ENCODE measurements at regions not wholly inside any gene's neighbourhood (a gene's known extent, or its start where the extent isn't known, plus 50 kb on each side); places are given as distances from the start of the nearest gene placed in this dataset.

- no peak overlapping the region for H3K4me3 ChIP-seq (ENCODE audit: low read depth, low read length)
- DNase-seq (ENCODE audit: low read depth): no peak
- TF ChIP-seq CTCF (IDR thresholded peaks at IDR 0.05; ENCODE audit: insufficient read depth, low read length): no peak
These were observed 459.4 kb upstream of the CDH6 start for GRCh38 chr5:30734118-30734517.

GRCh38 chr5:30725073-30725472, 468.4 kb upstream of the CDH6 start:
- no peak for DNase-seq (ENCODE audit: low read depth)
- no peak for TF ChIP-seq CTCF (IDR thresholded peaks at IDR 0.05; ENCODE audit: insufficient read depth, low read length)
- no peak overlapping the region for H3K4me3 ChIP-seq (ENCODE audit: low read depth, low read length)

- DNase-seq (ENCODE audit: low read depth): no peak
- H3K4me3 ChIP-seq (ENCODE audit: low read depth, low read length): no peak overlapping the region
- TF ChIP-seq CTCF (IDR thresholded peaks at IDR 0.05; ENCODE audit: insufficient read depth, low read length): no peak
These were observed 495.3 kb upstream of the CDH6 start for GRCh38 chr5:30698217-30698616.

GRCh38 chr5:30693326-30693725, 500.2 kb upstream of the CDH6 start:
- no peak for DNase-seq (ENCODE audit: low read depth)
- TF ChIP-seq CTCF (IDR thresholded peaks at IDR 0.05; ENCODE audit: insufficient read depth, low read length): no peak

GRCh38 chr5:30690931-30691330, 502.6 kb upstream of the CDH6 start:
- TF ChIP-seq CTCF (IDR thresholded peaks at IDR 0.05; ENCODE audit: insufficient read depth, low read length): no peak
- H3K4me3 ChIP-seq (ENCODE audit: low read depth, low read length): no peak overlapping the region
- DNase-seq (ENCODE audit: low read depth): no peak

More at GRCh38 chr5:30693326-30693725, 500.2 kb upstream of the CDH6 start:
- no peak overlapping the region for H3K4me3 ChIP-seq (ENCODE audit: low read depth, low read length)

GRCh38 chr5:30687461-30687860, 506.0 kb upstream of the CDH6 start:
- no peak for DNase-seq (ENCODE audit: low read depth)
- no peak for TF ChIP-seq CTCF (IDR thresholded peaks at IDR 0.05; ENCODE audit: insufficient read depth, low read length)
- no peak overlapping the region for H3K4me3 ChIP-seq (ENCODE audit: low read depth, low read length)

- no peak overlapping the region for H3K4me3 ChIP-seq (ENCODE audit: low read depth, low read length)
- DNase-seq (ENCODE audit: low read depth): no peak
- no peak for TF ChIP-seq CTCF (IDR thresholded peaks at IDR 0.05; ENCODE audit: insufficient read depth, low read length)
These were observed 507.0 kb upstream of the CDH6 start for GRCh38 chr5:30686530-30686929.
